NCI-H524 (cell line): ENCODE measurements at regions not wholly inside any gene's neighbourhood (a gene's known extent, or its start where the extent isn't known, plus 50 kb on each side); places are given as distances from the start of the nearest gene placed in this dataset.
"Not testable (repeated sequence)": the region's sequence is repeated elsewhere in the genome, so short reads cannot be mapped to it uniquely, and the experiment has no call there.

Experiments
- DNase-seq, 2 experiments: peaks; one replicate each; lab custom pipeline; 2025; lab: John Stamatoyannopoulos, UW

GRCh38 chr9:106218854-106219253 is 524.5 kb downstream of the TMEM38B start:
- no peak for DNase-seq

- DNase-seq = no peak
Measured at GRCh38 chr9:106220415-106220814, 526.1 kb downstream of the TMEM38B start.

- no peak for DNase-seq
Measured at GRCh38 chr9:106228861-106229260, 534.5 kb downstream of the TMEM38B start.

- no peak for DNase-seq
Measured at GRCh38 chr9:106233116-106233515, 538.8 kb downstream of the TMEM38B start.

GRCh38 chr9:106260908-106261307 is 566.6 kb downstream of the TMEM38B start:
- DNase-seq = not testable (repeated sequence)

GRCh38 chr9:106277966-106278365 is 583.6 kb downstream of the TMEM38B start:
- no peak for DNase-seq

- DNase-seq = peak; percentile 8 to 74
Measured at GRCh38 chr9:106283769-106284168, 579.2 kb upstream of the ZNF462 start.

GRCh38 chr9:106284296-106284695 is 578.7 kb upstream of the ZNF462 start:
- DNase-seq = peak; percentile 75 to 84

- DNase-seq = peak; percentile 94 to 95
Measured at GRCh38 chr9:106286249-106286648, 576.7 kb upstream of the ZNF462 start.

- DNase-seq = no peak
Measured at GRCh38 chr9:106287091-106287631, 575.8 kb upstream of the ZNF462 start.

GRCh38 chr9:106287731-106288130 is 575.2 kb upstream of the ZNF462 start:
- no peak for DNase-seq

- no peak for DNase-seq
Measured at GRCh38 chr9:106288689-106289088, 574.3 kb upstream of the ZNF462 start.

- DNase-seq = no peak
Measured at GRCh38 chr9:106291786-106292185, 571.2 kb upstream of the ZNF462 start.

GRCh38 chr9:106296426-106296825 is 566.5 kb upstream of the ZNF462 start:
- no peak for DNase-seq

- no peak for DNase-seq
Measured at GRCh38 chr9:106298997-106299396, 564.0 kb upstream of the ZNF462 start.

- peak; percentile 56 to 78 for DNase-seq
Measured at GRCh38 chr9:106304401-106304920, 558.5 kb upstream of the ZNF462 start.

GRCh38 chr9:106305428-106306133 is 557.4 kb upstream of the ZNF462 start:
- DNase-seq = peak; percentile 31 to 66

- no peak for DNase-seq
Measured at GRCh38 chr9:106307670-106308069, 555.3 kb upstream of the ZNF462 start.

GRCh38 chr9:106309925-106310324 is 553.0 kb upstream of the ZNF462 start:
- no peak for DNase-seq

- DNase-seq = no peak
Measured at GRCh38 chr9:106310782-106311181, 552.2 kb upstream of the ZNF462 start.

GRCh38 chr9:106312906-106313305 is 550.1 kb upstream of the ZNF462 start:
- no peak for DNase-seq

- DNase-seq = no peak
Measured at GRCh38 chr9:106314476-106314875, 548.5 kb upstream of the ZNF462 start.

GRCh38 chr9:106321394-106322180 is 541.4 kb upstream of the ZNF462 start:
- peak; percentile 96 to 99 for DNase-seq
